ENCODE measurements at regions not wholly inside any gene's neighbourhood (a gene's known extent, or its start where the extent isn't known, plus 50 kb on each side); places are given as distances from the start of the nearest gene placed in this dataset.

GRCh38 chr18:47730795-47731194, 199.7 kb downstream of the SMAD2 start:
- no peak for TF ChIP-seq CTCF (IDR thresholded peaks at IDR 0.05)
- TF ChIP-seq POLR2A (IDR thresholded peaks at IDR 0.05; ENCODE audit: low read length), result no peak

Measured in A549 (cell line).